ENCODE measurements at regions not wholly inside any gene's neighbourhood (a gene's known extent, or its start where the extent isn't known, plus 50 kb on each side); places are given as distances from the start of the nearest gene placed in this dataset.

- TF ChIP-seq EZH2 (IDR thresholded peaks at IDR 0.05; ENCODE audit: borderline replicate concordance, low read length) (no peak), CTCF (IDR thresholded peaks at IDR 0.05; ENCODE audit: low read length) (peak; percentile 24; the same call in 1 of the 2 replicates)
These were observed 66.0 kb upstream of the STOX2 start for GRCh38 chr4:183838987-183839712.
